Bronchial epithelial cell (primary cell): ENCODE measurements at regions not wholly inside any gene's neighbourhood (a gene's known extent, or its start where the extent isn't known, plus 50 kb on each side); places are given as distances from the start of the nearest gene placed in this dataset.

ENCODE experiments used
- DNase-seq: peaks from one replicate; pipeline ENCODE4 v3.0.0-alpha.2; 2010; ENCODE audit warnings: low read depth
- FAIRE-seq: peaks from 2 replicates; lab custom pipeline; 2011; peaks lifted over from hg19 to GRCh38; lab: Jason Lieb, UNC
- H3K27me3 ChIP-seq: 2 replicates; pipeline ENCODE4 v1.5.1; 2011; ENCODE audit warnings: low read length; ENCODE audit not compliant: control insufficient read depth, insufficient read depth
- H3K36me3 ChIP-seq: 2 replicates; pipeline ENCODE4 v1.5.1; 2011; ENCODE audit warnings: low read length; ENCODE audit not compliant: control insufficient read depth, insufficient read depth
- H3K4me3 ChIP-seq: 2 replicates; pipeline ENCODE4 v1.5.1; 2011; ENCODE audit warnings: mild to moderate bottlenecking, low read depth, low read length, control low read depth
- TF ChIP-seq, protein P1 (sequence below): IDR thresholded peaks from 2 replicates; pipeline ENCODE4 v1.5.1; 2011; ENCODE audit warnings: mild to moderate bottlenecking, moderate library complexity, low read length, control low read depth, inconsistent platforms; ENCODE audit not compliant: insufficient read depth, severe bottlenecking

DNA sequence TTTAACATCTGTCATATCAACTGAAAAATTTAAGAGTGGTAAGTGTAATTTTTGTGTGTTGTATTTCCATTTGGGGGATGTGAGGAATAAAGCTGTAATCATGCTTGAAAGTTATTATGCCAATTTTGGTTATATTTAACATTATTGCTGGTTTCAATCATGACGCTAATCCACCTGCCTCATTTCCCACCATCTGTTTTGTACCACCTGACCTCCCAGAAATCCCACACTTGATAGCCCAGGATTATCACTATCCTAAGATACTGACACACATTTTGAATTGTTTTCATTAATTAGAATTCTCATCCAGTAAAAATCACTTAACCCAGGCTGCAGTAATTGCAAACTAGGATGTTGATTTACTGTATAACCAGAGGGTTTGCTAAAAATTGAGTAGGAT, 1119.8 kb downstream of the AACS start:
- TF ChIP-seq, protein P1, sequence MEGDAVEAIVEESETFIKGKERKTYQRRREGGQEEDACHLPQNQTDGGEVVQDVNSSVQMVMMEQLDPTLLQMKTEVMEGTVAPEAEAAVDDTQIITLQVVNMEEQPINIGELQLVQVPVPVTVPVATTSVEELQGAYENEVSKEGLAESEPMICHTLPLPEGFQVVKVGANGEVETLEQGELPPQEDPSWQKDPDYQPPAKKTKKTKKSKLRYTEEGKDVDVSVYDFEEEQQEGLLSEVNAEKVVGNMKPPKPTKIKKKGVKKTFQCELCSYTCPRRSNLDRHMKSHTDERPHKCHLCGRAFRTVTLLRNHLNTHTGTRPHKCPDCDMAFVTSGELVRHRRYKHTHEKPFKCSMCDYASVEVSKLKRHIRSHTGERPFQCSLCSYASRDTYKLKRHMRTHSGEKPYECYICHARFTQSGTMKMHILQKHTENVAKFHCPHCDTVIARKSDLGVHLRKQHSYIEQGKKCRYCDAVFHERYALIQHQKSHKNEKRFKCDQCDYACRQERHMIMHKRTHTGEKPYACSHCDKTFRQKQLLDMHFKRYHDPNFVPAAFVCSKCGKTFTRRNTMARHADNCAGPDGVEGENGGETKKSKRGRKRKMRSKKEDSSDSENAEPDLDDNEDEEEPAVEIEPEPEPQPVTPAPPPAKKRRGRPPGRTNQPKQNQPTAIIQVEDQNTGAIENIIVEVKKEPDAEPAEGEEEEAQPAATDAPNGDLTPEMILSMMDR: no peak
- FAIRE-seq: no peak

DNA sequence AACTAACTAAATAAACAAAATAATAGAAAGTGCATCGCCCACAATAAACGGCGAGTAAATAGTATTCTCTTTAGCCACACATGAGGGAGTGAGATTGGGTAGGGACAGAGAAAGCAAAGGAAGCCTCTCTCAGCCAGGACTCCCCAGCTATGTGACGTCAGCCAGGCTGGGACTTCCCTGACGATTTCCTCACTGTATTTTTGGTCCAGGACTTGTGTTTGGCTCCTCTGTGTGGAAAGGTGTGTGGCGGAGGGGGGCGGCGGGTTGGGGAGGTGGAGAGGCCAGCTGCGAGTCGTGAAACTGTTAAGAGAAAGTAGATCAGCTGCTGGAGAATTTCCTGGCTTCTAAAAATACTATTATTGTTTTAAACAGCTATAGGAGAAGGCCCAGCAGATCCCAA, 1124.6 kb downstream of the AACS start:
- no peak overlapping the region for H3K4me3 ChIP-seq
- no peaks in the 10 kb centered on the region for H3K36me3 ChIP-seq
- TF ChIP-seq, protein P1: no peak
- DNase-seq: no peak
- H3K27me3 ChIP-seq: no peaks in the 10 kb centered on the region
- no peak for FAIRE-seq

More for the DNA sequence above, 1119.8 kb downstream of the AACS start:
- Histone ChIP-seq H3K27me3 (no peaks in the 10 kb centered on the region), H3K4me3 (no peak overlapping the region), H3K36me3 (no peaks in the 10 kb centered on the region)
- DNase-seq: no peak

DNA sequence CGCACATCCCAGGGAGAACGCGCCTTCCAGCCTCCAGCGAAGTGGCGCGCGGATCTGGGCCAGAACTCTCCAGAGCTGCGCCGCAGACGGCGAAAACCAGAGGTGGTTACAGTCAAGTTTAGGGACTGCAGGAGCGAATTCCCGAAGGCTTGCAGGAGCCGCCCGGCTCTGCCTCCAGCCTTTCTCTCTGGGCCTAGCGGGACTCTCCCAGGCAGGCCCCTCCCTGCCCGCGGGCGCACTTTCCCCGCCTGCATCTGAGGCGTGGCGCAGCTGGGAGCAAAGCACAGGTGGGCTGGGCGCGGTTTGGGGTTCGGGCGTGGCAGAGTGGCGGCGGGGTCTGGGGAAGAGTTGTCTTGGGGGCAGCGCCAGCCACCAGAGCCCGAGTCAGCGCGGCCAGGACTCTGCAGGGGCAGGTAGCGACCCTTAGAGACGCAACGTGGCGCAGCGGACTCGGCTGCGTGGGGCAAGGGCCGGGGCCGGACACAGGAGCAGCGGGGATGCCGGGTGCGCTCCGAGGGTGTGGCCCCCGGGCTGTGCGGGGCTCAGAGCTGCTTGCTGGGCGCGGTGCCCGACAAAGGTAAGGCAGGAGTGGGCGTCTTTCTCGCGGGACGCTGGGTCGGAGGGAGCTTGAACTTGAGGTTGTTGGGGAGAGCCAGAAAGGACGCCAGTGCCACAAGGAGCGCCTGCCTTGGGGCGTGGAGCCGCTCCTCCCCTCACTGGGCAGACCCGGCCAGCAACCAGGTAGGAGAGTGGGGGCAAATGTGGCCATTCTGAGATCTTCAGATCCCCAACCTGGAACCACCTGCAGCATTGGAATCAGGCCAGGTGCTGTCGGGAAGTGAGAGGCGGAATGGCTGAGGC, 1126.0 kb downstream of the AACS start:
- TF ChIP-seq, protein P1: no peak
- DNase-seq (no peak), FAIRE-seq (no peak)
- Histone ChIP-seq H3K27me3 (no peaks in the 10 kb centered on the region), H3K36me3 (no peaks in the 10 kb centered on the region), H3K4me3 (no peak overlapping the region)

DNA sequence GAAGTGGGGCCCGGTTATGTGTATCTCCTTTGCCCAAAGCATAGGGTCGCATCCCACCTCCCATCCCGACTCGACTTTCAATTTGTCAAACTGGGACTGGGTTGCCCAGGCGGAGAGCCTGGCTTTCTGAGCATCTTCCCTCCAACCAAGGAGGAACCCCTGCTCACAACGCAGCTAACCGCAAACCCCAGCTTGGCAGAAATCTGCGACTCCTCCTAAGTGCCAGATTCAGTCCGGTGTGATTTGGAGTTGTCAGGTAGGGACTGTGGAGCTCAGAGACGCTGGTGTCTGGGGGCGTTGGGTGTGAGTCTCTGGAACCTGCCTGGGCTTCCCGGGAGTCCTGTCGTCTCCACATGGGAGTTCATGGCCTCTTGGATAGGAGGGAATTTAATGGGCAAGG, 1126.7 kb downstream of the AACS start:
- no peaks in the 10 kb centered on the region for H3K27me3 ChIP-seq
- DNase-seq (no peak), FAIRE-seq (no peak)
- H3K4me3 ChIP-seq: no peak overlapping the region
- H3K36me3 ChIP-seq: no peaks in the 10 kb centered on the region
- TF ChIP-seq, protein P1: no peak

DNA sequence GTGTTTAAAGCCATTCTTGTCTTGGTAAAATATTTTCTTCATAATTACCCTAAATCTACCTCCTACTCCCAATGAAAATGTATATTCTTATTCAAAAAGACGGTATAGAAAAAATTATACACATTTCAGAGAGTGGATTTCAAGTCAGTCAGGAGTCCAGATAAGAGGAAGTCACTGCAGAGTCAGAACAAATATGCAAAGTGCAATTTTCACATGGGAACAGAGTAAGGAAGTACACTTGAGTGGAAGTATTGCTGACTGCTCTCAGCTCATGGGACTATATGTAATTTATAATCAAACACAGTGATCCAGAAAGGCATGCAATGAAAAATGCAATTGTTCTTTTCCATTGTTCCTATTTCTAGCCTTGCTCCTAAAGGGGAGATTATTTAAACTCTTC, 1128.0 kb downstream of the AACS start:
- H3K27me3 ChIP-seq: no peaks in the 10 kb centered on the region
- no peak for FAIRE-seq
- TF ChIP-seq, protein P1: no peak

More for the DNA sequence above, 1128.0 kb downstream of the AACS start:
- no peak for DNase-seq
- Histone ChIP-seq H3K36me3 (no peaks in the 10 kb centered on the region), H3K4me3 (no peak overlapping the region)
